OCI-LY7 (cell line): ENCODE measurements at regions not wholly inside any gene's neighbourhood (a gene's known extent, or its start where the extent isn't known, plus 50 kb on each side); places are given as distances from the start of the nearest gene placed in this dataset.

Experiments used
- BruUV-seq: library from RNA; stranded (reverse); fragments of 400-500 nt; replicated peaks from 2 replicates; lab custom pipeline; 2021; lab: Mats Ljungman, UMichigan
- CTCF ChIA-PET: fragments of 300-600 bp; sonication (Branson Sonifier 250); formaldehyde crosslinking; loops from one replicate; lab custom pipeline; 2022; ENCODE audit warnings: antibody characterized with exemption; ENCODE audit not compliant: unreplicated experiment; lab: Charles Lee
- POLR2A ChIA-PET: fragments of 300-600 bp; sonication (Branson Sonifier 250); formaldehyde crosslinking; loops from one replicate; lab custom pipeline; 2022; ENCODE audit warnings: antibody characterized with exemption; lab: Charles Lee
- DNase-seq: peaks from one replicate; pipeline ENCODE4 v3.0.0-alpha.2; 2015; ENCODE audit warnings: low spot score
- H2AFZ ChIP-seq: fragments of 200-600 bp; sonication (generic), shearing (Covaris generic); 2 replicates; pipeline ENCODE4 v1.6.1; 2014; ENCODE audit warnings: mild to moderate bottlenecking, antibody characterized with exemption, low read length, moderate library complexity
- H3K27ac ChIP-seq: fragments of 200-600 bp; sonication (generic); 2 replicates; pipeline ENCODE4 v1.5.1; 2014; ENCODE audit warnings: mixed run types, low read depth, mild to moderate bottlenecking, moderate library complexity, low read length, inconsistent platforms; ENCODE audit not compliant: poor library complexity, severe bottlenecking
- H3K36me3 ChIP-seq: fragments of 200-600 bp; sonication (generic); 2 replicates; pipeline ENCODE4 v1.6.1; 2014; ENCODE audit warnings: mild to moderate bottlenecking, antibody characterized with exemption, low read length, moderate library complexity, mixed read lengths; ENCODE audit not compliant: insufficient read depth
- H3K4me1 ChIP-seq: fragments of 200-600 bp; sonication (generic); 2 replicates; pipeline ENCODE4 v1.5.1; 2014; ENCODE audit warnings: mild to moderate bottlenecking, low read length; ENCODE audit not compliant: insufficient read depth, poor library complexity, severe bottlenecking
- H3K4me2 ChIP-seq: fragments of 200-600 bp; sonication (generic); 2 replicates; pipeline ENCODE4 v1.6.1; 2014; ENCODE audit warnings: mild to moderate bottlenecking, low read length
- H3K4me3 ChIP-seq: fragments of 200-600 bp; sonication (generic); 2 replicates; pipeline ENCODE4 v1.5.1; 2014; ENCODE audit warnings: mild to moderate bottlenecking, low read depth, low read length; ENCODE audit not compliant: poor library complexity, severe bottlenecking
- H3K79me2 ChIP-seq: fragments of 200-600 bp; sonication (generic); 2 replicates; pipeline ENCODE4 v1.6.1; 2016; ENCODE audit warnings: low read depth, mild to moderate bottlenecking, low read length, moderate library complexity, mixed read lengths; ENCODE audit not compliant: insufficient read depth
- H3K9me2 ChIP-seq: fragments of 200-600 bp; sonication (generic); 2 replicates; pipeline ENCODE4 v1.6.1; 2016; ENCODE audit warnings: mild to moderate bottlenecking, low read length, mixed read lengths; ENCODE audit not compliant: insufficient read depth
- H3K9me3 ChIP-seq: fragments of 200-600 bp; sonication (generic); 2 replicates; pipeline ENCODE4 v1.6.1; 2014; ENCODE audit warnings: mild to moderate bottlenecking, mixed run types, low read length, mixed read lengths
- H4K20me1 ChIP-seq: fragments of 200-600 bp; sonication (generic); 2 replicates; pipeline ENCODE4 v1.6.1; 2014; ENCODE audit warnings: mild to moderate bottlenecking, antibody characterized with exemption, low read length, moderate library complexity, mixed read lengths; ENCODE audit not compliant: insufficient read depth
- EZH2phosphoT487 ChIP-seq: fragments of 200-600 bp; sonication (generic); IDR thresholded peaks from 2 replicates; pipeline ENCODE4 v1.6.1; 2018; ENCODE audit warnings: low read depth, borderline replicate concordance, mild to moderate bottlenecking, mixed run types, antibody characterized with exemption, low read length, moderate library complexity, mixed read lengths
- intact Hi-C: fragments of 100-400 bp; cut with micrococcal nuclease; formaldehyde crosslinking; loops from one replicate; pipeline ENCODE4 v1.10.0; 2022; ENCODE audit not compliant: unreplicated experiment
- TF ChIP-seq, protein P1 (sequence below): fragments of 200-600 bp; sonication (generic); conservative IDR thresholded peaks from 2 replicates; pipeline ENCODE4 v1.5.1; 2014; ENCODE audit warnings: mild to moderate bottlenecking, antibody characterized with exemption, low read length, moderate library complexity, mixed read lengths

DNA sequence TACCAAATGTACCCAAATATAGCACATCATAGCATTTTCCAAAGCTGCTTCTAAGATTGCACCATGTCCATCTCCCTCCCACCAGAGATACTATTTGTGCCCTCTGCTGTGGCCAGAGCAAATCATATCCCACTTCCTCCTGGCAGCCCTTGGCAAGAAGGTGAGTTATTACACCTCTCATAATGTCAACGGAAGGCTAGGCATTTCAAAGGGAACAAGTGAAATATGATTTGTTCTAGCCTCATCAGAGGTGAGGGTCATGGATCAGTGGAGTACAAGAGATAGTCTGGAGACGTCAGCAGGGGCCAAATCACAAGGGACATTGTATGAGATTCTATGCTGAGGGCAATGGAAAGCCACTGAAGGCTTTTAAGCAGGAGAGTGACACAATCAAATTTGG lies 90.2 kb upstream of the BCAR3 start:
- ChIA-PET CTCF (no interaction called here), POLR2A (interaction anchor here (0.6 kb wide), 1 partner anchor 112 kb away, joined by 3 read pairs; no protein-coding TSS in a partner anchor)
- no peaks in the 10 kb centered on the region for H3K9me2 ChIP-seq
- no peak overlapping the region for H3K4me3 ChIP-seq
- no peaks in the 10 kb centered on the region for H3K9me3 ChIP-seq
- no peak overlapping the region for H3K27ac ChIP-seq
- intact Hi-C loops, result no loop called here
- H3K36me3 ChIP-seq, result no peaks in the 10 kb centered on the region
- H3K79me2 ChIP-seq, result no peaks in the 10 kb centered on the region
- no TSS peak for BruUV-seq
- H4K20me1 ChIP-seq, result no peaks in the 10 kb centered on the region
- peaks cover 11% of the 10 kb centered on the region for H3K4me1 ChIP-seq
- DNase-seq, result no peak
- TF ChIP-seq, protein P1, sequence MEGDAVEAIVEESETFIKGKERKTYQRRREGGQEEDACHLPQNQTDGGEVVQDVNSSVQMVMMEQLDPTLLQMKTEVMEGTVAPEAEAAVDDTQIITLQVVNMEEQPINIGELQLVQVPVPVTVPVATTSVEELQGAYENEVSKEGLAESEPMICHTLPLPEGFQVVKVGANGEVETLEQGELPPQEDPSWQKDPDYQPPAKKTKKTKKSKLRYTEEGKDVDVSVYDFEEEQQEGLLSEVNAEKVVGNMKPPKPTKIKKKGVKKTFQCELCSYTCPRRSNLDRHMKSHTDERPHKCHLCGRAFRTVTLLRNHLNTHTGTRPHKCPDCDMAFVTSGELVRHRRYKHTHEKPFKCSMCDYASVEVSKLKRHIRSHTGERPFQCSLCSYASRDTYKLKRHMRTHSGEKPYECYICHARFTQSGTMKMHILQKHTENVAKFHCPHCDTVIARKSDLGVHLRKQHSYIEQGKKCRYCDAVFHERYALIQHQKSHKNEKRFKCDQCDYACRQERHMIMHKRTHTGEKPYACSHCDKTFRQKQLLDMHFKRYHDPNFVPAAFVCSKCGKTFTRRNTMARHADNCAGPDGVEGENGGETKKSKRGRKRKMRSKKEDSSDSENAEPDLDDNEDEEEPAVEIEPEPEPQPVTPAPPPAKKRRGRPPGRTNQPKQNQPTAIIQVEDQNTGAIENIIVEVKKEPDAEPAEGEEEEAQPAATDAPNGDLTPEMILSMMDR, result no peak
- TF ChIP-seq EZH2phosphoT487, result no peak
- no peak overlapping the region for H3K4me2 ChIP-seq
- H2AFZ ChIP-seq, result no peak overlapping the region

DNA sequence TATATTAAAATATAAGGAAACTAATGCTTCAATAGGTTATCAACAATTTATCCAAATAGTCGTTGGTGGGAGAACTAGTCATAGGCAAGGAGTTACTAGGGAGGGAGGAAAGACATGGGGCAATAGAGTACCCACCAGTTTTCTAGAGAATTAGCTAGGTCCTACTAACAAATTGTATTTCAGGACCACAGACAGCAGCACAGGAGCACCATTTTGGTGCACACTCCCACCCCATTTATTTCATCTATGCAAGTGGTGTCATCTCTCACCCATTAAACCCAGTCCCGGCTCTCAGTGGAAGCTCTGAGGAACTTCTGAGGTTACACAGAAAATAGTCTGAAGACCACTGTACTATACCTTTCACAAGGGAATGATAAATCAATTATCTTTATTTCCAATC lies 89.0 kb upstream of the BCAR3 start:
- H3K4me3 ChIP-seq, result no peak overlapping the region
- intact Hi-C loops, result no loop called here
- peaks cover 11% of the 10 kb centered on the region for H3K4me1 ChIP-seq
- BruUV-seq, result no TSS peak
- H3K9me3 ChIP-seq, result no peaks in the 10 kb centered on the region
- peak; percentile 9 for DNase-seq
- POLR2A ChIA-PET, result interaction anchor here (0.5 kb wide), 1 partner anchor 82 kb away, joined by 5 read pairs; no protein-coding TSS in a partner anchor
- no peak overlapping the region for H3K4me2 ChIP-seq
- H3K36me3 ChIP-seq, result no peaks in the 10 kb centered on the region
- no peak for TF ChIP-seq EZH2phosphoT487
- TF ChIP-seq, protein P1, result no peak
- no peaks in the 10 kb centered on the region for H3K79me2 ChIP-seq
- H3K27ac ChIP-seq, result no peak overlapping the region
- H3K9me2 ChIP-seq, result no peaks in the 10 kb centered on the region
- H4K20me1 ChIP-seq, result no peaks in the 10 kb centered on the region
- no peak overlapping the region for H2AFZ ChIP-seq
- CTCF ChIA-PET, result no interaction called here

DNA sequence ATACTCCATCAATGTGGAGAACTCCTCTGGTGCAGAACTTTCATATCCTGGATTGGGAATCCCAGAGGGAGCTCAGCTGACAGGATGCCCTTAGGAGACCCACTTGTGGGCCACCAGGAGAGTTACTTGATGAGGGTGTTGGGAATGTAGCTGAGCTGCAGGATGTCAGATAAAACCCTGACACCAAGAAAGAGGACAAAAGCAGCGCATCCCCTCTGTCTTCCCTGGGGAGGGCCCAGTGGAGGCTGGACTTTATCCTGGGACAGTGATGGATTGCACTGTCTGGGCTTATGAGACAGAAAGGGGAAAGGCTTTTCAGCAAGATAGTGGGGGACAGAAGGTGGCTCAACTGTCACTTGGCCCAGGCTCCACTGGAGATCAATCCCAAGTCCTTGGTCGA lies 88.1 kb upstream of the BCAR3 start:
- Histone ChIP-seq H3K27ac (no peak overlapping the region), H3K4me1 (peaks cover 9% of the 10 kb centered on the region), H3K36me3 (no peaks in the 10 kb centered on the region), H3K9me3 (no peaks in the 10 kb centered on the region), H3K4me2 (no peak overlapping the region), H4K20me1 (no peaks in the 10 kb centered on the region), H2AFZ (no peak overlapping the region), H3K9me2 (no peaks in the 10 kb centered on the region), H3K4me3 (no peak overlapping the region), H3K79me2 (no peaks in the 10 kb centered on the region)
- DNase-seq, result no peak
- ChIA-PET POLR2A (no interaction called here), CTCF (no interaction called here)
- TF ChIP-seq, protein P1, result no peak
- TF ChIP-seq EZH2phosphoT487, result no peak
- intact Hi-C loops, result loop anchor here (5.0 to 10.0 kb wide), 2 partner anchors 33 to 1475 kb away; partner anchors contain the start of genes GLMN and RPAP2
- BruUV-seq, result no TSS peak
